Endothelial cell of umbilical vein (primary cell): ENCODE measurements at regions not wholly inside any gene's neighbourhood (a gene's known extent, or its start where the extent isn't known, plus 50 kb on each side); places are given as distances from the start of the nearest gene placed in this dataset.

Experiments used
- EZH2 ChIP-seq: IDR thresholded peaks from 2 replicates; pipeline ENCODE4 v1.6.1; 2012; ENCODE audit warnings: borderline replicate concordance, low read depth, mild to moderate bottlenecking, moderate library complexity, low read length, inconsistent platforms; ENCODE audit not compliant: severe bottlenecking
- FOS ChIP-seq: IDR thresholded peaks from 2 replicates; pipeline ENCODE4 v1.6.1; 2011; ENCODE audit warnings: mild to moderate bottlenecking, low read length, moderate library complexity, borderline replicate concordance; ENCODE audit not compliant: insufficient read depth
- GATA2 ChIP-seq: IDR thresholded peaks from 2 replicates; pipeline ENCODE4 v1.7.0; 2011; ENCODE audit warnings: low read depth, mild to moderate bottlenecking, moderate library complexity, mixed read lengths, low read length; ENCODE audit not compliant: insufficient read length, insufficient read depth
- JUN ChIP-seq: IDR thresholded peaks from 2 replicates; pipeline ENCODE4 v1.6.1; 2011; ENCODE audit warnings: borderline replicate concordance, low read depth; ENCODE audit not compliant: insufficient read length, insufficient read depth
- MYC ChIP-seq: IDR thresholded peaks from one replicate; pipeline ENCODE4 v1.6.1; 2011; ENCODE audit warnings: mild to moderate bottlenecking, low read depth, low read length
- POLR2A ChIP-seq: IDR thresholded peaks from 2 replicates; pipeline ENCODE4 v1.6.1; 2012; ENCODE audit warnings: low read depth, mild to moderate bottlenecking, control low read depth, low read length
- POLR2AphosphoS5 ChIP-seq: IDR thresholded peaks from 2 replicates; pipeline ENCODE4 v1.6.1; 2012; ENCODE audit warnings: low read depth, mild to moderate bottlenecking, control low read depth, low read length, moderate library complexity; ENCODE audit not compliant: insufficient read depth
- TF ChIP-seq, protein P1 (sequence below), 2 donors: IDR thresholded peaks; 1 replicate in 1 of 2; 2 replicates in 1 of 2; pipeline ENCODE4 v1.5.1; 2011; ENCODE audit warnings: low read length in 2 of 2, mild to moderate bottlenecking in 2 of 2, moderate library complexity in 2 of 2, control low read depth in 1 of 2, inconsistent platforms in 1 of 2, low read depth in 1 of 2; ENCODE audit not compliant: insufficient read depth in 1 of 2; ENCODE audit errors: extremely low read depth in 1 of 2
- TF ChIP-seq, protein P2 (sequence below): IDR thresholded peaks from 2 replicates; pipeline ENCODE4 v1.6.1; 2011; ENCODE audit not compliant: insufficient read depth, insufficient read length

DNA sequence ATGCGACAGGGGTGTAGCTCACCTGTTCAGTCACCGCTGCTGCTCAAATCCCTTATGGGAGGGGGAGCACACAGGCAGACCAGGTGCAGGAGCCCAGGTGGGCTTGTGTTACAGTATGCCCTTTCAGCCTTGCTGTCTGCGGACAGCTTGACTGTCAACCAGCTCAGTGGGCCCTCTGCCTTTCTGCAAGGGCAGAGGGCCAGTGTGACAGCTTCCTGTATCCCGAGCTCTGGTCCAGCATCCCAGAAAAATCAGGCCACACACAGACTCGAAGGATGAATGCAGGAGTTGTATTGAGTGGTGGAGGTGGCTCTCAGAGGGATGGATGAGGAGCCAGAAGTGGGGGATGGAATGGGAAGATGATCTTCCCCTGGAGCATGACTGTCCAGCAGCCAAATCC, 172.2 kb downstream of the C5orf15 start:
- TF ChIP-seq, protein P1, sequence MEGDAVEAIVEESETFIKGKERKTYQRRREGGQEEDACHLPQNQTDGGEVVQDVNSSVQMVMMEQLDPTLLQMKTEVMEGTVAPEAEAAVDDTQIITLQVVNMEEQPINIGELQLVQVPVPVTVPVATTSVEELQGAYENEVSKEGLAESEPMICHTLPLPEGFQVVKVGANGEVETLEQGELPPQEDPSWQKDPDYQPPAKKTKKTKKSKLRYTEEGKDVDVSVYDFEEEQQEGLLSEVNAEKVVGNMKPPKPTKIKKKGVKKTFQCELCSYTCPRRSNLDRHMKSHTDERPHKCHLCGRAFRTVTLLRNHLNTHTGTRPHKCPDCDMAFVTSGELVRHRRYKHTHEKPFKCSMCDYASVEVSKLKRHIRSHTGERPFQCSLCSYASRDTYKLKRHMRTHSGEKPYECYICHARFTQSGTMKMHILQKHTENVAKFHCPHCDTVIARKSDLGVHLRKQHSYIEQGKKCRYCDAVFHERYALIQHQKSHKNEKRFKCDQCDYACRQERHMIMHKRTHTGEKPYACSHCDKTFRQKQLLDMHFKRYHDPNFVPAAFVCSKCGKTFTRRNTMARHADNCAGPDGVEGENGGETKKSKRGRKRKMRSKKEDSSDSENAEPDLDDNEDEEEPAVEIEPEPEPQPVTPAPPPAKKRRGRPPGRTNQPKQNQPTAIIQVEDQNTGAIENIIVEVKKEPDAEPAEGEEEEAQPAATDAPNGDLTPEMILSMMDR (IDR thresholded peaks at IDR 0.05; ENCODE audit: extremely low read depth in 1 of 2, insufficient read depth in 1 of 2, low read depth in 1 of 2, low read length in 2 of 2): no peak
- TF ChIP-seq POLR2A (no peak), MYC (no peak), GATA2 (no peak), JUN (no peak), EZH2 (no peak), POLR2AphosphoS5 (no peak), FOS (no peak)
- TF ChIP-seq, protein P2, sequence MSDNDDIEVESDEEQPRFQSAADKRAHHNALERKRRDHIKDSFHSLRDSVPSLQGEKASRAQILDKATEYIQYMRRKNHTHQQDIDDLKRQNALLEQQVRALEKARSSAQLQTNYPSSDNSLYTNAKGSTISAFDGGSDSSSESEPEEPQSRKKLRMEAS: no peak
